HUES6 (cell line): ENCODE measurements at regions not wholly inside any gene's neighbourhood (a gene's known extent, or its start where the extent isn't known, plus 50 kb on each side); places are given as distances from the start of the nearest gene placed in this dataset.
A peak's percentile ranks its signal among the peaks of the same experiment; 100 is the strongest.

Experiments
- H3K27ac ChIP-seq: 2 replicates; pipeline ENCODE4 v1.7.0; 2013; ENCODE audit warnings: low read depth, mild to moderate bottlenecking, low read length, inconsistent platforms
- H3K27me3 ChIP-seq: 2 replicates; pipeline ENCODE4 v1.6.1; 2013; ENCODE audit warnings: low read length; ENCODE audit not compliant: control insufficient read depth, insufficient read depth
- H3K36me3 ChIP-seq: 2 replicates; pipeline ENCODE4 v1.6.1; 2013; ENCODE audit warnings: low read length; ENCODE audit not compliant: control insufficient read depth, insufficient read depth
- H3K4me1 ChIP-seq: 2 replicates; pipeline ENCODE4 v1.6.1; 2013; ENCODE audit warnings: low read length; ENCODE audit not compliant: control insufficient read depth, insufficient read depth
- H3K4me3 ChIP-seq: 2 replicates; pipeline ENCODE4 v1.5.1; 2013; ENCODE audit warnings: low read depth, low read length
- H3K9ac ChIP-seq: one replicate; pipeline ENCODE4 v1.6.1; 2013; ENCODE audit warnings: mild to moderate bottlenecking, low read length
- H3K9me3 ChIP-seq: 2 replicates; pipeline ENCODE4 v1.6.1; 2013; ENCODE audit warnings: low read depth, low read length; ENCODE audit not compliant: control insufficient read depth, insufficient read depth

DNA sequence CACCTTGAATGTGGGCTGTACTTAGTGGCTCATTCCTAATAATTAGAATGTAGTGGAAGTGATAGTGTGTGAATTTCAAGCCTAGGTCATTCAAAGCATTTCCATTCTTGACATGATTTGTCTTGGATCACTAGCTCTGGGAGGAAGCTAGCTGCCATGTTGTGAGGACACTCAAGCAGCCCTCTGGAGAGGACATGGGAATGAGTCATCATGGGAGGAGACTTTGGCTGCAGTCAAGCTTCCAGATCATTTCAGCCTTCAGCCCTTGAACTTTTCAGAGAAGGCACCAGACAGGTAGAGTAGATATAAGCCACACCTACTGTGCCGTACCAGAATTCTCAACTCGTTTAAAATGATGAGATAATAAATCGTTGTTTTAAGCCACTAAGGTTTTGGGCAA is 506.9 kb downstream of the ZNF608 start:
- H3K4me1 ChIP-seq = peaks cover 27% of the 10 kb centered on the region
- H3K27ac ChIP-seq = no peak overlapping the region
- H3K27me3 ChIP-seq = no peaks in the 10 kb centered on the region
- H3K36me3 ChIP-seq = peaks cover 14% of the 10 kb centered on the region
- no peak overlapping the region for H3K9ac ChIP-seq
- peaks cover 29% of the 10 kb centered on the region for H3K9me3 ChIP-seq
- no peak overlapping the region for H3K4me3 ChIP-seq

DNA sequence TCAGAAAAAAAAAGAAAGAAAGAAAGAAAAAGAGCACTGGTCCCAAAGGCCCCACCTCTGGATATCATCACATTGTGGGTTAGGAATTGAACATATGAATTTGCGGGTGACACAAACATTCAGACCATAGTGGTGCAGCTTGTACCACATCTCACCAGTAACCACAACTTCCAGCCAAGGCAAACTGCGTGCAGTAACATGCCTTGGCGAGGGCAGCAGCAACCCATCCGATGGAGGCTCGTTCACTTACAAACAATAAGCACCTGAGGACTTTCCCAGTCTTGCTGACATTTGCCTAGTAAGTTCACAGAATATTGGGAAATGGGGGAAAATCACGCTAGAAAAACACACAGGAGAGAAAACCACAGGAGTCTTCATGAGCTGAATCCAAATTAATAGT is 508.1 kb downstream of the ZNF608 start:
- Histone ChIP-seq H3K4me1 (peaks cover 39% of the 10 kb centered on the region), H3K27ac (no peak overlapping the region), H3K36me3 (peaks cover 6% of the 10 kb centered on the region), H3K9ac (no peak overlapping the region), H3K9me3 (peaks cover 16% of the 10 kb centered on the region), H3K4me3 (no peak overlapping the region), H3K27me3 (no peaks in the 10 kb centered on the region)

DNA sequence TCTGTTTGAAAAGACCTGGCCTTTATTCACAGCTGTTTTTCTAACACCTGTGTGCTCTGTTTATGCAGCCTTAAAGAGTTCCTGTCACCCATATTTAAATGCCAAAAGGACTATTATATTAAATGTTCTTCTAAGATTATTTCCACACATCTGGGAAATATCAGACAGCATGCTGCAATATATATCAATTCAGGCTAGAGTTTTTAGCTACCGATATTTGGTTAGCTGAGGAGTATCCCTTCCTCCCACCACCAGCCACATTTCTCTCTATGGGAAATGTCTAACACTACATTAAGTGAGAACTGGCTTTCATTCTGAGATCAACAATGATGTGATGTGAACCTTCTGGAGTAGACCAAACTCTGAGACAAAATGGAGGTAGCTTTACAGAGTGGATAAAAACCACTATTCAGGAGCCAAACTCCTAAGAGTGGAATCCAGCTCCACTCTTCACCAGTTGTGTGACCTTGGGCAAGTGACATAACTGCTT is 509.2 kb downstream of the ZNF608 start:
- Histone ChIP-seq H3K4me1 (peaks cover 41% of the 10 kb centered on the region), H3K27me3 (no peaks in the 10 kb centered on the region), H3K9me3 (peaks cover 11% of the 10 kb centered on the region), H3K36me3 (peaks cover 4% of the 10 kb centered on the region; the same call in 1 of the 2 replicates), H3K9ac (no peak overlapping the region), H3K4me3 (no peak overlapping the region), H3K27ac (no peak overlapping the region)

DNA sequence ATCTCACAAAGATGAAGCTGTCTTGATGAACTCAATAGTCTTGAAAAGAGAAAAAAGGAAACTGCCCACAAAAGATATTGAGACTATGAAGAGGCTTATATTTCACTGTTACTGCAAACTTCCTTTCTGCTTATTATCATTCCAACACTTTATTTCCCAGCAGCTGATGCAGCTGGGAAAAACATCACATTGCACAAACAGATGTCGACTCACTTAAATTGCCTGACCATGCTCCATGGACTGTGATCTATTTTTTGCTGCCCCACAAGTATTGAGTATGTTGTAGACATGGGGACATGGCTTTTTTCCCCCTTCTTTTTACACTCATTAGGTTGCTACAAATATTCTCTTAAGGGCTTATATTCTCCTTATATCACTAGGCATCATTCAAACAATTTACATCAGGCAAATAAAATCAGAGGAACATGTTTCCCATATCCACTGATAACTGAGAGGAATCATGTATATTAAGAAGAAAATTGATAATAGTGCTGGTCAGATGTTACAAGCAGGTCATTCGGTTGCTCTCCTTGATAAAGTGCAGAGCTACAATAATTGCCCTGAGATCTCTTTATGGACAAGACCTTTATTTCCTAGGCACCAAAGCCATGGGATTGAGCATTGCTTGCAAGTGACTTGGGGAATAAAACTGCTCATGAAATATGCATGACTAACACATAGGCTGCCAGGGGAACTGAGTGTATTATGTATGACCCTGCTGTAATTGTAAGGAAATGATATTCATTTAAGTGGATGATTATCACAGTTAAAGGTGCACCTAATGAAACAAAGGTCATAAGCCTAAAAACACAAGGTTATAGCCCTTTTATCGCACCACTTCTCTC is 509.9 kb downstream of the ZNF608 start:
- Histone ChIP-seq H3K27ac (0 out of 2 replicates have a peak overlapping the region, but pooled peaks have one; percentile 39), H3K36me3 (peaks cover 4% of the 10 kb centered on the region; the same call in 1 of the 2 replicates)

DNA sequence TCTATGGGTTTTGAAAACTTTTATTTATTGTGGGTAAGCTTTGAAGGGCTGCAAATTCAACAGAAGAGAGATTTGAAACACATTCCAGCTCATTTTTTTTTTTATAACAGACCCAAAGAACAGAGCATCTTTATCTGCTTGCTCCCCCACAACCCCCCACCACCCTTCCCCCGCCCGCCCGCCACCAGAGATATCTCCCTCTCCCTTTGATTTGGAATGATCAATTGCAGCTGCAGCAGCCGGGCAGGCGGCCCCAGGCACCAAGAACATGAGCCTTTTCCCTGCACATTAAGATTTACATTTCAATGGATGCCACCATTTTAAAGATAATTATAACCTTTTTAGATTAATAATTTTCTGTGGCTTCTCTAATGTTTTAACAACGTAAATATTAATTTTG is 510.9 kb downstream of the ZNF608 start:
- peak overlapping the region; percentile 0 for H3K9ac ChIP-seq

More for the DNA sequence above, 509.9 kb downstream of the ZNF608 start:
- H3K9ac ChIP-seq = no peak overlapping the region
- peaks cover 11% of the 10 kb centered on the region for H3K9me3 ChIP-seq
- no peaks in the 10 kb centered on the region for H3K27me3 ChIP-seq
- peaks cover 47% of the 10 kb centered on the region for H3K4me1 ChIP-seq
- H3K4me3 ChIP-seq = no peak overlapping the region

DNA sequence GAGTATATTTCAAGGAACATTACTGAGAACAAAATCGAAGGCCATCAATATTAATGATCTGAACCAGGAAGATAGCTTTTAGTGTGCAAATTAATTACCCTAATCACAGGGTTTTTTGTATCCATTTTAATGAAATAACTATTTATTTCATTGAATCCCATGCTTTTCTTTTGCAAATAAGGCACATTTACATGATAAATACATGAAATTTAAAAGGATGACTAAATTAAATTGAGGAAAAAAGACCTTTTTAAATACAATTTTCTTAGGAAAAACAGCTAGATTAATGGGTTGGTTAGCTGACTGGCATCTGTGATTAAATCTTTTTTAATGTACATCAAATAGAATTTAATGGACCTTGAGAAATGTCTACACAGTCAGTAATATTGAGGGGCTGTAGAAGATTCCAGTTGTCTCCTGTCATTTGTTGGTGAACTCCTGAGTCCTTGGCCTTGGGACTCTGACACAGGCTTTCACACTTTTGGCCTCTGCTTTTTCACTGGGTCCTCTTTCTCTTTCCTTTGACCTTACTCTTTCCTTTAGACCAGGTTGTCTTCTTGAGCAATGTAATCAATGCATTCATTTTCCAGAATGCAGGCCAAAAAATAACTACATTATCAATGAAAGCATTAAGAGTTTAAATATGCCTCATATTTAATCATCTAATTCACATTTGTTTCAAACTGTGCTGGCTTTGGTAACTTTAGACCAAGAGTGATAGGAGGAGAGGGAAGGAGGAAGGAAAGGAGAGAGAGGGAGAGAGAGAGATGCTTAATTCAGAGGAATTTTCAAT is 511.5 kb downstream of the ZNF608 start:
- Histone ChIP-seq H3K27me3 (no peaks in the 10 kb centered on the region), H3K4me1 (peaks cover 60% of the 10 kb centered on the region), H3K9ac (peak overlapping the region; percentile 0), H3K4me3 (no peak overlapping the region), H3K9me3 (peaks cover 7% of the 10 kb centered on the region), H3K36me3 (peaks cover 4% of the 10 kb centered on the region; the same call in 1 of the 2 replicates), H3K27ac (peak overlapping the region; percentile 60)

More for the DNA sequence above, 510.9 kb downstream of the ZNF608 start:
- Histone ChIP-seq H3K9me3 (peaks cover 8% of the 10 kb centered on the region), H3K36me3 (peaks cover 4% of the 10 kb centered on the region; the same call in 1 of the 2 replicates), H3K4me3 (no peak overlapping the region), H3K4me1 (peaks cover 54% of the 10 kb centered on the region), H3K27ac (peak overlapping the region; percentile 60), H3K27me3 (no peaks in the 10 kb centered on the region)

DNA sequence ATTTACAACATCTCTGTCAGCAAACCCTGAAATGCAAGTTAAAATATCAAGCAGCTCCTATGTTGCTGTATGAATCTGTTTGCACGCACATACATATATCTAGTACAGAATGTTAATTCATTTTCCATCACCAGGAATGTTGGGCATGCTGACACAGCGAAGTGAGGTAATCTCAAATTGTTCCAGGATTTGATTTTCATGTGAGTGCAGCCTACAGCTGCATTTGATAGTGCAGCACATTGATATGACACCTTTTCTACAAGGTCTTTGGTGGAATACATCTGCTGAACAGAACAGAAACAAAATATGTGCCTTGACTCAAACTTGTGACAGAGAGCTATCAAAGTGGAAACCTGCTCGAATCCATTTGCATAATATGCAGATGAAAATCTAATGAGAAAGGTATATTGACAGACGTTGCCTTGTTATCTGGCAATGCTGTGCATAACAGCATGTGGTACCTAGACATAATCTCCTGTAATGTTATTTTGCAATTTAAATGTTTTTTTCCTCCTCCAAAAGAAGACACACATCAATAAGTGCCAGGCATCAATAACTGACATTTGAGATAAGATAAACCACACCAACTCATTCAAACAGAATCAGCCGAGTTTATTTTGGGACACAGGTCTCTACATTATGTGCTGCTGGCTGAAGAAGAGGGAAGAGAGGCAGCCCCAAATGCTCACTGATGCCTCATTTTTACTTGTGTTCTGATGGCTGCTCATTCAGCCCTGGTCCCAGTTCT is 512.2 kb downstream of the ZNF608 start:
- Histone ChIP-seq H3K4me1 (peaks cover 60% of the 10 kb centered on the region), H3K27me3 (no peaks in the 10 kb centered on the region), H3K4me3 (0 out of 2 replicates have a peak overlapping the region, but pooled peaks have one; percentile 2), H3K27ac (peak overlapping the region; percentile 60; the same call in 1 of the 2 replicates), H3K9ac (no peak overlapping the region), H3K9me3 (peaks cover 4% of the 10 kb centered on the region; the same call in 1 of the 2 replicates), H3K36me3 (no peaks in the 10 kb centered on the region)

DNA sequence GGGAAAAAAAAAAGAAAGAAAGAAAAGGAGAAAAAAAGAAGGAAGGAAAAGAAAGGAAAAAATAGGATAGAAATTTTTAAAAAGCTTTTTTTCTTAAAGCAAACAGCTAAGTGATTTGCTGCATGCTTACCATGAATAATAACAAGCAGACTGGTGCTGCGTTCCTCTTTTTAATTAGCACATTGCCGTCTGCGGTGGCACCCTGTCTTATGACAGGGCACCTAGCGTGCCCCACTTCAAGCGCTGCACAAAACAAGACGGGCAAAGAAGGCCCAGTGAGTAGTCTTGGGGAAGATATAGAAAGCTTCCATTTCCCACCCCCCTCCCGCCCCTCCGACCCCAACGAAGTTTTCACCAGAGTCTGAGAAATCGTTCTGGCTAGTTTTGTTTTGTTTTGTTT is 513.9 kb downstream of the ZNF608 start:
- Histone ChIP-seq H3K9me3 (peaks cover 10% of the 10 kb centered on the region), H3K4me1 (peaks cover 60% of the 10 kb centered on the region), H3K36me3 (no peaks in the 10 kb centered on the region), H3K27ac (no peak overlapping the region), H3K4me3 (no peak overlapping the region), H3K27me3 (no peaks in the 10 kb centered on the region), H3K9ac (no peak overlapping the region)

DNA sequence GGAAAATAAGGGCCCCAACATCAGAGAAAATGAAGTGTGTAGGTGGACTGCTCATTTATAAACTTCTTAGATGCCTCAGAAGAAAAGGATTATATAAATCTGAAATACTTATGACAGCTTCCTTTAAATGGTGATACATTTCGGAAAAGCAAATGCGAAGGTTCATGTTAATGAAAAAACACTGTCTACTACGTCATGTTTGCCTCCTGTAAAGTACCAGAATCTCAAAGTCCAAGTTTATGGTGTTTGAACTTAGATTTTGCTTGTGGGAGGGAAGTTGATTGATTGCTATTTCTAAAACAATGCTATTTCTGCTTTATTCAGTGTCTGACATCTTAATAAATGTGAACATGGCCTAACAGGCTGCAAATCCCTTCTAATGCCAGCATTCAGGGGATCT is 514.6 kb downstream of the ZNF608 start:
- no peak overlapping the region for H3K27ac ChIP-seq

DNA sequence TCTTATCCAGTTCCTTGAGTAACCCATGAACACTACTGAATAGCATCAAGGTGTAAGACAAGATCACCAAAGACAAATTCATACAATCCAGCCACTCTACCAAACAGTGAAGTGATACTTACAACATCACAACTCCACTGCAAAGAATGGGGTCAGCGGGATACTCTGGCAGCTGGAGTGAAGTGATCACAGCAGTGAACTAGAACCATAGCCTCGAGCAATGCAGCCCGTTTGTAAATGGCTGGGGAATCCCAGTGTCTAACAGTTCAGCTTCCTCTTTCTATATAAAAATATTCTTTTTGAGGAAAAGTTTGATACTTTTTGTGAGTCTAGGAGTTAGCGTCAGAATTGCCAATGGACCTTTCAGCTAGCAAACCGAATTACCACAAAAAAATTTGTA is 515.2 kb downstream of the ZNF608 start:
- no peaks in the 10 kb centered on the region for H3K27me3 ChIP-seq
- H3K4me3 ChIP-seq = no peak overlapping the region
- H3K27ac ChIP-seq = no peak overlapping the region
- H3K4me1 ChIP-seq = peaks cover 48% of the 10 kb centered on the region
- H3K36me3 ChIP-seq = no peaks in the 10 kb centered on the region
- H3K9ac ChIP-seq = no peak overlapping the region
- H3K9me3 ChIP-seq = peaks cover 14% of the 10 kb centered on the region

More for the DNA sequence above, 514.6 kb downstream of the ZNF608 start:
- Histone ChIP-seq H3K4me1 (peaks cover 53% of the 10 kb centered on the region), H3K27me3 (no peaks in the 10 kb centered on the region), H3K9ac (no peak overlapping the region), H3K36me3 (no peaks in the 10 kb centered on the region), H3K4me3 (no peak overlapping the region), H3K9me3 (peaks cover 14% of the 10 kb centered on the region)
